ENCODE measurements at regions not wholly inside any gene's neighbourhood (a gene's known extent, or its start where the extent isn't known, plus 50 kb on each side); places are given as distances from the start of the nearest gene placed in this dataset.

DNA sequence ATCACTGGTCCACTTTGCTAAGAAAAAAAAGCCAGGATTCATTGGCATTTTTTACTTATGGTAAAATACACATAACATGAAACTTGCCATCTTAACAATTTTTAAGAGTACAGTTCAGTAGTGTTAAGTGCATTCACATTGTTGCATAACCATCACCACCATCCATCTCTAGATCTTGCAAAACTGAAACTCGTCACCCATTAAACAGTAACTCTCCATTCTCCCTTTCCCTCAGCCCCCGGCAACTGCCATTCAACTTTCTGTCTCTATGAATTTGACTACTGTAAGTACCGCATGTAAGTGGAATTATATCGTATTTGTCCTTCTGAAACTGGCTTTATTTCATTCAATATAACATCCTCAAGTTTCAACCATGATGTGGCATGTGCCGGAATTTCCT, 56.3 kb upstream of the LNX1 start:
- no peak for DNase-seq

DNA sequence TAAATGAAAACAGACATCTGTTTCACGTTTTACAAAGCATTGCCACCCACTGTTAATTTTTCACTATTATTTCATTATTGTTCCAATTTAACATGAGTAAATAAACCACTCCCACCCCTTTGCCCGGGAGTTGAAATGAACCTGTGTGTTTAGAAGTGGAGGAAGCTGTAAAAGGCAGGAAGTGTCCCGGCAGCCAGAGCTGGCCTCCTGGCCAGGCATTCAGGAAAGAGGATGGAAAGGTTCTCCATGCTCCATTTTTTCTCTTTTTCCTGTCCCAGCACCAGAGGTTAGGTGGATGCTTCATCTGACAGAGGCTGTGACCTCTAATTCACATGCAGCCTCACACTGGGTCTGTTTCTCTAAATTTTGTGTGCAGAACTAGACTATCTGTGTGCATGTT, 55.5 kb upstream of the LNX1 start:
- no peak for DNase-seq

DNA sequence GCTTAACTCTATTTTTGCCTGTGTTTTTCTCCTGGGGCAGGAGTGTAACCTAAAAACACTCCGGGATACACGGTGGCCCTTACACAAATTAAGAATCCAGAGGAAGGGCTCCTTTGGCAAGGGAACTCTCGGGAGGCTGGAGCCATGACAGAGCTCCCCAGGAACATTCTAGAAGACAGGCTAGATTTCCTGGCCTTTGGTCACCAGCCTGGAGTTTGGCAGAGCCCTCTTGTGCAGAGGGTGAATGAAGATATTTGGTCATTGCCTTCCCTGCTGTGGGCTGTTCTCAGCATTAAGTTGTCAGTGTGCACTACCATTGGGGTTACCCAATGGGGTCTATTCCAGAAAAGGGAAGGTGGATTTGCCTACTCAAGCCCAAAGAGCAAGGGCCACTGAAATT, 53.8 kb upstream of the LNX1 start:
- DNase-seq = no peak

DNA sequence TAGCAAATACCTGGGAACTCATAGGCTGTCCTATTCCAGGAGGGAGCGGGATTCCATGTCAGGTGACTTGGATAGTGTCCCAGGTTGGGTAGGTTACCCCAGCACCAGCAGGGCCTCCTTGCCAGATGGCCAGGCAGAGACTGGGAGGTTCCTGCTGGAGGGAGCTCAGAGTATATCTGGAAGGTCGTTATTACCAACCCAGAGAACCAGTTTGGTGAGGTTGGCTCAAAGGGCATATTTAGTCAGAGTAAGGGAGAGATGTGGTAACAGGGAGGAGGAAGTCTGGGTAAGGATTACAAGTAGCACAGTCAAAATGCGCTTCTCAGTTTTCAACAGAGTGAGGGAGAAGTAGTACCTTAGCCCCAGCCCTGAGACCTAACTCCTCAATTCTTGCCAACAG, 53.3 kb upstream of the LNX1 start:
- no peak for DNase-seq

Data from muscle of back (tissue), 3 donors.